Pancreas (tissue), 10 donors: ENCODE measurements at regions not wholly inside any gene's neighbourhood (a gene's known extent, or its start where the extent isn't known, plus 50 kb on each side); places are given as distances from the start of the nearest gene placed in this dataset.

Experiments
- ATAC-seq, 4 donors: fragments of 200-7000 bp; cut with Tn5 transposase; one replicate each; pipeline versions ENCODE4 v1.8.0 to v1.9.1; 2020; ENCODE audit warnings: mild to moderate bottlenecking in 4 of 4, moderate library complexity in 4 of 4
- DNase-seq, 6 donors: peaks; one replicate each; pipeline ENCODE4 v3.0.0-alpha.2; 2020
- FAIRE-seq: peaks from 2 replicates; lab custom pipeline; 2012; peaks lifted over from hg19 to GRCh38; lab: Jason Lieb, UNC
- H3K27ac ChIP-seq, 4 donors: fragments of 200-600 bp; sonication (generic); 1 replicate in 3 of 4; 2 replicates in 1 of 4; pipeline versions ENCODE4 v1.5.0 to v1.8.0; 2020
- H3K27me3 ChIP-seq, 4 donors: fragments of 200-600 bp; one replicate each; pipeline ENCODE4 v1.8.0; 2021
- H3K36me3 ChIP-seq, 3 donors: fragments of 200-600 bp; sonication (generic) in 1 of 3; one replicate each; pipeline versions ENCODE4 v1.5.0 to v1.8.0; 2020 to 2021
- H3K4me1 ChIP-seq, 3 donors: fragments of 200-600 bp; one replicate each; pipeline ENCODE4 v1.8.0; 2021
- H3K4me3 ChIP-seq, 4 donors: fragments of 200-600 bp; sonication (generic) in 2 of 4; one replicate each; pipeline versions ENCODE4 v1.5.0 to v1.8.0; 2020 to 2021
- H3K9me3 ChIP-seq, 4 donors: fragments of 200-600 bp; one replicate each; pipeline ENCODE4 v1.8.0; 2021
- CTCF ChIP-seq, 4 donors: fragments of 200-600 bp; sonication (generic) in 3 of 4; IDR thresholded peaks; one replicate each; pipeline versions ENCODE4 v1.5.0 to v1.8.0; 2021; ENCODE audit warnings: antibody characterized with exemption in 4 of 4
- WGBS, 2 donors: extraction: QIAGEN DNeasy Blood & Tissue Kit; methylation state at CpG; one replicate each; pipeline ENCODE4 v1.1.7; 2013; 5-methylcytosine and 5-hydroxymethylcytosine counted together
- intact Hi-C, 3 donors: fragments of 100-400 bp; cut with DNase I; formaldehyde crosslinking; loops; one replicate each; pipeline versions ENCODE4 v1.11.1 to v1.14.2; 2022
- donor health status: healthy with polysubstance abuse.
- donor health status: DM: no; HTN: no; CAD: no; lungs with moderate emphysema.
- donor health status: DM: no; HTN: no; CAD: no.
- donor health status: control.
- donor health status: control.
- donor health status: Bipolar disorder and iron deficiency.
- donor health status: DM: yes; HTN: yes; CAD: no.
- donor health status: DM: no; HTN: no; CAD: no.
- donor health status: DM: no; HTN: no; CAD: no.
- donor health status: DM: yes; HTN: yes; CAD: no.

- H3K27ac ChIP-seq: no peak overlapping the region
- no peaks in the 10 kb centered on the region for H3K36me3 ChIP-seq
- no peak for DNase-seq
- no peak for ATAC-seq
- H3K4me1 ChIP-seq: no peaks in the 10 kb centered on the region
- WGBS, 2 donors: 65 to 69% methylated on average over 6 of the region's 6 CpGs
- intact Hi-C loops: no loop called here
- no peaks in the 10 kb centered on the region for H3K9me3 ChIP-seq
- TF ChIP-seq CTCF (IDR thresholded peaks at IDR 0.05): no peak
- no peak for FAIRE-seq
- no peaks in the 10 kb centered on the region for H3K27me3 ChIP-seq
- no peak overlapping the region for H3K4me3 ChIP-seq
These were observed 85.3 kb upstream of the ZBTB40 start for GRCh38 chr1:22366346-22366745.

GRCh38 chr1:22368125-22368524 lies 83.5 kb upstream of the ZBTB40 start:
- Histone ChIP-seq H3K9me3 (no peaks in the 10 kb centered on the region), H3K4me1 (no peaks in the 10 kb centered on the region), H3K27me3 (no peaks in the 10 kb centered on the region), H3K36me3 (no peaks in the 10 kb centered on the region), H3K27ac (no peak overlapping the region), H3K4me3 (no peak overlapping the region)
- no peak for TF ChIP-seq CTCF (IDR thresholded peaks at IDR 0.05)
- FAIRE-seq: no peak
- intact Hi-C loops: no loop called here
- no peak for ATAC-seq
- DNase-seq: no peak
- 93% methylated on average over 1 of the region's 1 CpG for WGBS, 2 donors

DNA sequence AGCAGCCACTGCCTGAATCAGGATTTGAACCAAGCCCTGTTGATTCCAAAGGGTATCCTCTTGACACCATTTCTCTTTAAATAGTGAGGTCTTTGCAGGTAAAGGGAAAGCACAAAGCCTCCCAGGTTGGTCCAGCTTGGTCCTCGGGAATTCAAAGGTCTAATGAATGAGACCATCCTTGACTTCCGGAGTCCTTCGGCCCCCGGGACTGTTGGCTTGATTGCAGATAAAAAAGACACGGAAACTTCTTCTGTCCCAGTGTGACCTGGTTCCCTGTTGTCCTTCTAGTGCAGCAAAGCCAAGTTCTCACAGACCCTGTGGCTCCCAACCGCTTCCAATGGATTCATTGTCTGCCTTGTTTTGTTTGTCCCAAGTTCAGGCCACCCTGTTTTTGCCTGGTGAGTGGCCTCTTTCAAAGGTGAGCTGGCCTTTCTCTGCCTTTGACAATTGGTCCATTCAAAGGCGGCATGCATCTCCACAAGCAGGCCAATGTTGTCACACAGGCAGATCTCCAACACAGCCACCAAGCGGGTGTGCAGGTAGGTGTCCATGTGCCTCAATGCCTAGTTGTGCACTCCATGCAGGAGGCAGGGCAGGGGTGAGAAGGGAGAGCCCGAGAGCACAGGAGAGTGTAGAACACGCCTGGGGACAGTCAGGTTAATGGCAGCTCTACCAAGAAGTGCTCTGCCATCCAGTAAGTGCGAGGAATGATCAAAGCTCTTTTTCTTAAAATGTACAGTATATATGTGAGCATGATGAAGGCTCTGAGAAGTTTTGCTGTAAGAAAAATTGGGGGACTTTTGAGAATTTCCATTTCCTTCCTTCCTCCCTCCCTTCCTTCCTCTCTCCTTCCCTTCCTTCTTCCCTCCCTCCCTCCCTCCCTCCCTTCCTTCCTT lies 82.1 kb upstream of the ZBTB40 start:
- ATAC-seq (no peak), FAIRE-seq (no peak), DNase-seq (no peak)
- Histone ChIP-seq H3K4me1 (no peaks in the 10 kb centered on the region), H3K9me3 (no peaks in the 10 kb centered on the region), H3K36me3 (no peaks in the 10 kb centered on the region), H3K27me3 (no peaks in the 10 kb centered on the region), H3K4me3 (no peak overlapping the region), H3K27ac (no peak overlapping the region)
- intact Hi-C loops: no loop called here
- WGBS, 2 donors: 79 to 84% methylated on average over 11 of the region's 11 CpGs
- TF ChIP-seq CTCF (IDR thresholded peaks at IDR 0.05): no peak

DNA sequence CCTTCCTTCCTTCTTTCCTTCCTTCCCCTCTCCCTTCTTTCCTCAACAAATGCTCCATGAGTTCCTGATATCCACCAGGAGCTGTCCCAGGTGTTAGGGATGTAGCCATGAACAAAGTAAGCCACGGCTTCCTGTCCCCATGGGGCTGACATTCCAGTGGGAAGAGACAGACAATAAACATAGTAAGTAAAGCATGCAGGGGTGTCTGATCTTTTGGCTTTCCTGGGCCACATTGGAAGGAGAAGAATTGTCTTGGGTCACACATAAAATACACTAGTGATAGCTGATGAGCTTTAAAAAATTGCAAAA lies 81.5 kb upstream of the ZBTB40 start:
- FAIRE-seq: no peak

More for the DNA sequence above, 81.5 kb upstream of the ZBTB40 start:
- no peak overlapping the region for H3K27ac ChIP-seq
- ATAC-seq: no peak
- H3K4me3 ChIP-seq: no peak overlapping the region
- H3K9me3 ChIP-seq: no peaks in the 10 kb centered on the region
- intact Hi-C loops: no loop called here
- no peaks in the 10 kb centered on the region for H3K36me3 ChIP-seq
- WGBS, 2 donors: 78 to 81% methylated on average over 1 of the region's 1 CpG
- H3K27me3 ChIP-seq: no peaks in the 10 kb centered on the region
- H3K4me1 ChIP-seq: no peaks in the 10 kb centered on the region
- no peak for TF ChIP-seq CTCF (IDR thresholded peaks at IDR 0.05)
- no peak for DNase-seq
